ENCODE measurements at regions not wholly inside any gene's neighbourhood (a gene's known extent, or its start where the extent isn't known, plus 50 kb on each side); places are given as distances from the start of the nearest gene placed in this dataset.

GRCh38 chr6:11366934-11367637, 134.6 kb upstream of the NEDD9 start:
- Histone ChIP-seq H3K27me3 (replicated peaks; ENCODE audit: control insufficient read depth, insufficient read depth, low read length) (no peaks in the 10 kb centered on the region), H3K36me3 (ENCODE audit: control insufficient read depth, insufficient read depth, low read length) (no peaks in the 10 kb centered on the region; the same call in 1 of the 2 replicates), H3K4me3 (replicated peaks; ENCODE audit: low read depth, low read length) (no peak overlapping the region)
- TF ChIP-seq, protein P1, sequence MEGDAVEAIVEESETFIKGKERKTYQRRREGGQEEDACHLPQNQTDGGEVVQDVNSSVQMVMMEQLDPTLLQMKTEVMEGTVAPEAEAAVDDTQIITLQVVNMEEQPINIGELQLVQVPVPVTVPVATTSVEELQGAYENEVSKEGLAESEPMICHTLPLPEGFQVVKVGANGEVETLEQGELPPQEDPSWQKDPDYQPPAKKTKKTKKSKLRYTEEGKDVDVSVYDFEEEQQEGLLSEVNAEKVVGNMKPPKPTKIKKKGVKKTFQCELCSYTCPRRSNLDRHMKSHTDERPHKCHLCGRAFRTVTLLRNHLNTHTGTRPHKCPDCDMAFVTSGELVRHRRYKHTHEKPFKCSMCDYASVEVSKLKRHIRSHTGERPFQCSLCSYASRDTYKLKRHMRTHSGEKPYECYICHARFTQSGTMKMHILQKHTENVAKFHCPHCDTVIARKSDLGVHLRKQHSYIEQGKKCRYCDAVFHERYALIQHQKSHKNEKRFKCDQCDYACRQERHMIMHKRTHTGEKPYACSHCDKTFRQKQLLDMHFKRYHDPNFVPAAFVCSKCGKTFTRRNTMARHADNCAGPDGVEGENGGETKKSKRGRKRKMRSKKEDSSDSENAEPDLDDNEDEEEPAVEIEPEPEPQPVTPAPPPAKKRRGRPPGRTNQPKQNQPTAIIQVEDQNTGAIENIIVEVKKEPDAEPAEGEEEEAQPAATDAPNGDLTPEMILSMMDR (IDR thresholded peaks at IDR 0.05; ENCODE audit: insufficient read depth, low read length, poor library complexity, severe bottlenecking): no peak
- DNase-seq (ENCODE audit: extremely low read depth, insufficient read length): no peak

GRCh38 chr6:11366183-11366933, 133.9 kb upstream of the NEDD9 start:
- H3K4me3 ChIP-seq (replicated peaks; ENCODE audit: low read depth, low read length): no peak overlapping the region
- no peaks in the 10 kb centered on the region for H3K27me3 ChIP-seq (replicated peaks; ENCODE audit: control insufficient read depth, insufficient read depth, low read length)
- peak; percentile 58 for DNase-seq (ENCODE audit: extremely low read depth, insufficient read length)
- H3K36me3 ChIP-seq (ENCODE audit: control insufficient read depth, insufficient read depth, low read length): no peaks in the 10 kb centered on the region; the same call in 1 of the 2 replicates
- TF ChIP-seq, protein P1 (IDR thresholded peaks at IDR 0.05; ENCODE audit: insufficient read depth, low read length, poor library complexity, severe bottlenecking): no peak

DNA sequence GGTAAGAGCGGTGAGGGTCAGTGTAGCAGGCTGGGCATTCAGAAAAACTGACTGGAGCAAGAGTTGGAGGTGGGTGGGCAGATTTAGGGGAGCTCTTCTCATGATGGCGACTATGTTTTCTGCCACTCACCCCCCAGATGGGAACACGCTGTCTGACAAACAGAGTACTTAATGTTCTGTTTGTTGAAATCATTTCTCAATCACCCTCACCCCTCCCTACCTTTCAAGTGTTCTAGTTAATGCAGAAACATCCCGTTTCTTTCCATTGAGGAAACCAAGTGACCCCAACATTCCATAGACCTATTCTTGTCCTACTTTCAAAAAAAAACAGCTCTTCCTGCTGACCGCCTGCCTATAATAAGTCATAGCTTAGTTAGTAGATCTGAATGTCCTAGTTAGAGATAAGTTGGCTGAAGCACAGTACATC, 132.5 kb upstream of the NEDD9 start:
- Histone ChIP-seq H3K27me3 (replicated peaks; ENCODE audit: control insufficient read depth, insufficient read depth, low read length) (no peaks in the 10 kb centered on the region), H3K4me3 (replicated peaks; ENCODE audit: low read depth, low read length) (no peak overlapping the region), H3K36me3 (ENCODE audit: control insufficient read depth, insufficient read depth, low read length) (no peaks in the 10 kb centered on the region; the same call in 1 of the 2 replicates)
- TF ChIP-seq, protein P1 (IDR thresholded peaks at IDR 0.05; ENCODE audit: insufficient read depth, low read length, poor library complexity, severe bottlenecking): no peak
- no peak for DNase-seq (ENCODE audit: extremely low read depth, insufficient read length)

GRCh38 chr6:11363881-11364576, 131.6 kb upstream of the NEDD9 start:
- DNase-seq (ENCODE audit: extremely low read depth, insufficient read length): no peak
- Histone ChIP-seq H3K27me3 (replicated peaks; ENCODE audit: control insufficient read depth, insufficient read depth, low read length) (no peaks in the 10 kb centered on the region), H3K36me3 (ENCODE audit: control insufficient read depth, insufficient read depth, low read length) (no peaks in the 10 kb centered on the region; the same call in 1 of the 2 replicates), H3K4me3 (replicated peaks; ENCODE audit: low read depth, low read length) (no peak overlapping the region)
- TF ChIP-seq, protein P1 (IDR thresholded peaks at IDR 0.05; ENCODE audit: insufficient read depth, low read length, poor library complexity, severe bottlenecking): no peak

DNA sequence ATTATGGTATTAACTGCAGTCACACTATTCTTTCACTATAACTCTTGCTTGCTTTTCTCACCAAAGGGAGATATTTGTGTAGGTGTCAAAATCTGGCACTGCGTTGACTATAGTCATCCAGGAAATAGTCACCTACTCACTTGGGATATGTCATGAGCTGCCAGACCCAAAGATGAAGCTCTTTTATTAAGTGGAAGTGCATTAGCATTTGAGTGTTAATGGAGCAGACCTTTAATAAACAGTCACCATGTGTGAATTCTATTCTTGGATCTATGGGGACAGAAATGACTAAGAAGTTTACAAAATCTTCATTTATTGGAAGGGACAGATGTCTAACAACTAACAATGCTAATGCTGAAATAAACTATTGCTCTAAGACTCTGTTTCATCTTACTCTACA, 130.1 kb upstream of the NEDD9 start:
- Histone ChIP-seq H3K4me3 (replicated peaks; ENCODE audit: low read depth, low read length) (no peak overlapping the region), H3K36me3 (ENCODE audit: control insufficient read depth, insufficient read depth, low read length) (no peaks in the 10 kb centered on the region; the same call in 1 of the 2 replicates), H3K27me3 (replicated peaks; ENCODE audit: control insufficient read depth, insufficient read depth, low read length) (no peaks in the 10 kb centered on the region)
- TF ChIP-seq, protein P1 (IDR thresholded peaks at IDR 0.05; ENCODE audit: insufficient read depth, low read length, poor library complexity, severe bottlenecking): no peak
- DNase-seq (ENCODE audit: extremely low read depth, insufficient read length): no peak
